SK-N-SH treated with all-trans-retinoic acid at 6 μM for 48 hours (cell line): ENCODE measurements at regions not wholly inside any gene's neighbourhood (a gene's known extent, or its start where the extent isn't known, plus 50 kb on each side); places are given as distances from the start of the nearest gene placed in this dataset.

Experiments used
- ATAC-seq: fragments of 200-7000 bp; cut with Tn5 transposase; 3 replicates; pipeline ENCODE4 v1.9.1; 2020; ENCODE audit warnings: mild to moderate bottlenecking, moderate library complexity
- ARNTL ChIP-seq: fragments of 450-650 bp; formaldehyde crosslinking; IDR thresholded peaks from 2 replicates; pipeline ENCODE4 v1.5.0; 2020; ENCODE audit warnings: low read depth, mild to moderate bottlenecking, moderate library complexity, borderline replicate concordance
- BACH2 ChIP-seq: fragments of 250-450 bp; sonication (Bioruptor Pico); IDR thresholded peaks from 2 replicates; pipeline ENCODE4 v1.9.0; 2021; ENCODE audit warnings: mild to moderate bottlenecking, borderline replicate concordance
- CSDC2 ChIP-seq: fragments of 250-450 bp; sonication (Bioruptor Pico); IDR thresholded peaks from 2 replicates; pipeline ENCODE4 v1.5.0; 2020; ENCODE audit warnings: mild to moderate bottlenecking, moderate library complexity
- ESRRG ChIP-seq: fragments of 250-450 bp; sonication (Bioruptor Pico); IDR thresholded peaks from 2 replicates; pipeline ENCODE4 v1.6.1; 2021; ENCODE audit warnings: mild to moderate bottlenecking
- GLIS3 ChIP-seq: fragments of 250-450 bp; sonication (Bioruptor Pico); IDR thresholded peaks from 2 replicates; pipeline ENCODE4 v1.5.0; 2020; ENCODE audit warnings: mild to moderate bottlenecking, moderate library complexity
- ISL1 ChIP-seq: fragments of 250-450 bp; sonication (Bioruptor Pico); IDR thresholded peaks from 2 replicates; pipeline ENCODE4 v2.1.2; 2022; ENCODE audit warnings: mild to moderate bottlenecking, moderate library complexity
- OSR1 ChIP-seq: fragments of 250-450 bp; sonication (Bioruptor Pico); IDR thresholded peaks from 2 replicates; pipeline ENCODE4 v1.8.0; 2022; ENCODE audit warnings: moderate library complexity, mild to moderate bottlenecking, inconsistent platforms
- PPARA ChIP-seq: fragments of 250-450 bp; sonication (Bioruptor Pico); IDR thresholded peaks from 2 replicates; pipeline ENCODE4 v1.5.0; 2020; ENCODE audit warnings: mild to moderate bottlenecking, borderline replicate concordance
- RARB ChIP-seq: fragments of 250-450 bp; sonication (Bioruptor Pico); IDR thresholded peaks from 2 replicates; pipeline ENCODE4 v1.8.0; 2021; ENCODE audit warnings: mild to moderate bottlenecking, moderate library complexity
- SNAI2 ChIP-seq: fragments of 250-450 bp; sonication (Bioruptor Pico); IDR thresholded peaks from 2 replicates; pipeline ENCODE4 v1.5.0; 2020; ENCODE audit warnings: mild to moderate bottlenecking, moderate library complexity
- TCF4 ChIP-seq: fragments of 250-450 bp; sonication (Bioruptor Pico); IDR thresholded peaks from 2 replicates; pipeline ENCODE4 v1.8.0; 2021; ENCODE audit warnings: mild to moderate bottlenecking, moderate library complexity, borderline replicate concordance
- TOX ChIP-seq: fragments of 250-450 bp; sonication (Bioruptor Pico); IDR thresholded peaks from 2 replicates; pipeline ENCODE4 v1.8.0; 2021; ENCODE audit warnings: mild to moderate bottlenecking, moderate library complexity, borderline replicate concordance
- ZC3H10 ChIP-seq: fragments of 250-450 bp; sonication (Bioruptor Pico); IDR thresholded peaks from 2 replicates; pipeline ENCODE4 v1.5.1; 2021; ENCODE audit warnings: mild to moderate bottlenecking, moderate library complexity
- ZFP3 ChIP-seq: fragments of 250-450 bp; sonication (Bioruptor Pico); IDR thresholded peaks from 2 replicates; pipeline ENCODE4 v1.5.0; 2020; ENCODE audit warnings: mild to moderate bottlenecking, moderate library complexity
- ZFP30 ChIP-seq: fragments of 450-650 bp; formaldehyde crosslinking; IDR thresholded peaks from 2 replicates; pipeline ENCODE4 v1.5.0; 2022; ENCODE audit warnings: mild to moderate bottlenecking, moderate library complexity
- ZNF565 ChIP-seq: fragments of 450-650 bp; formaldehyde crosslinking; conservative IDR thresholded peaks from 2 replicates; pipeline ENCODE4 v1.5.0; 2020; ENCODE audit warnings: low read depth, mild to moderate bottlenecking, moderate library complexity
- ZNF70 ChIP-seq: fragments of 450-650 bp; formaldehyde crosslinking; IDR thresholded peaks from 2 replicates; pipeline ENCODE4 v1.5.0; 2020; ENCODE audit warnings: mild to moderate bottlenecking, moderate library complexity
- ZNF8 ChIP-seq: fragments of 450-650 bp; formaldehyde crosslinking; IDR thresholded peaks from 2 replicates; pipeline ENCODE4 v1.5.0; 2020; ENCODE audit warnings: mild to moderate bottlenecking, moderate library complexity
- TF ChIP-seq, protein P1 (sequence below): fragments of 250-450 bp; sonication (Bioruptor Pico); IDR thresholded peaks from 2 replicates; pipeline ENCODE4 v1.5.1; 2021; ENCODE audit warnings: mild to moderate bottlenecking, moderate library complexity
- TF ChIP-seq, protein P2 (sequence below): fragments of 250-450 bp; sonication (Bioruptor Pico); IDR thresholded peaks from 2 replicates; pipeline ENCODE4 v1.8.0; 2021; ENCODE audit warnings: low read depth, mild to moderate bottlenecking, moderate library complexity, borderline replicate concordance
- TF ChIP-seq, protein P3 (sequence below): fragments of 250-450 bp; sonication (Bioruptor Pico); IDR thresholded peaks from 2 replicates; pipeline ENCODE4 v1.5.1; 2020; ENCODE audit warnings: low read depth, mild to moderate bottlenecking, moderate library complexity
- TF ChIP-seq, protein P4 (sequence below): fragments of 250-450 bp; sonication (Bioruptor Pico); IDR thresholded peaks from 2 replicates; pipeline ENCODE4 v1.8.0; 2020; ENCODE audit warnings: mild to moderate bottlenecking, moderate library complexity, borderline replicate concordance
- TF ChIP-seq, protein P5 (sequence below): fragments of 250-450 bp; sonication (Bioruptor Pico); IDR thresholded peaks from 2 replicates; pipeline ENCODE4 v1.5.0; 2020; ENCODE audit warnings: mild to moderate bottlenecking, moderate library complexity

DNA sequence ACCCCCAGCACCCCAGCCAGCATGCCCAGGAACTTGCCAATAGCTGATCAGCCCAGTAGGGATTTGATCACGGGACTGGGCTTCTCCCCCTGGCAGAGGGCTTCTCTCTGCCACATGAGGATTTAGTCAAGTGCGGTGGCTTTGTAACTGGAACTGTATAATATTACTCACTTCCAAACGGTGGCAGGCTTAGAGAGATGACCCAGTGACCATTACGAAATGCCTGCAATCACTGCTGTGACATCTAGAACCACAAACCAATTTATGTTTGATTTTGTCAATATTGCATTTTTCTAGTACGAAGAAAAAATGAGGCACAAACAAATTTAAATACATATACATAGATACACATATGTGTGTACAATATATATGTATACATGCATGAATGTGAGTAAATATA, 192.1 kb downstream of the ERCC6L2 start:
- TF ChIP-seq TCF4 (no peak), ZNF8 (CRISPR knock-in tag) (no peak), SNAI2 (CRISPR knock-in tag) (no peak), TOX (CRISPR knock-in tag) (no peak), CSDC2 (no peak), ZFP30 (CRISPR knock-in tag) (no peak), ZNF565 (CRISPR knock-in tag) (no peak), PPARA (CRISPR knock-in tag) (no peak), BACH2 (CRISPR knock-in tag) (no peak), ZNF70 (CRISPR knock-in tag) (no peak), RARB (no peak), ZC3H10 (CRISPR knock-in tag) (no peak), ESRRG (no peak), ZFP3 (CRISPR knock-in tag) (no peak)
- TF ChIP-seq, protein P1, sequence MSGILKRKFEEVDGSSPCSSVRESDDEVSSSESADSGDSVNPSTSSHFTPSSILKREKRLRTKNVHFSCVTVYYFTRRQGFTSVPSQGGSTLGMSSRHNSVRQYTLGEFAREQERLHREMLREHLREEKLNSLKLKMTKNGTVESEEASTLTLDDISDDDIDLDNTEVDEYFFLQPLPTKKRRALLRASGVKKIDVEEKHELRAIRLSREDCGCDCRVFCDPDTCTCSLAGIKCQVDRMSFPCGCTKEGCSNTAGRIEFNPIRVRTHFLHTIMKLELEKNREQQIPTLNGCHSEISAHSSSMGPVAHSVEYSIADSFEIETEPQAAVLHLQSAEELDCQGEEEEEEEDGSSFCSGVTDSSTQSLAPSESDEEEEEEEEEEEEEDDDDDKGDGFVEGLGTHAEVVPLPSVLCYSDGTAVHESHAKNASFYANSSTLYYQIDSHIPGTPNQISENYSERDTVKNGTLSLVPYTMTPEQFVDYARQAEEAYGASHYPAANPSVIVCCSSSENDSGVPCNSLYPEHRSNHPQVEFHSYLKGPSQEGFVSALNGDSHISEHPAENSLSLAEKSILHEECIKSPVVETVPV (CRISPR knock-in tag) = no peak
- TF ChIP-seq, protein P2, sequence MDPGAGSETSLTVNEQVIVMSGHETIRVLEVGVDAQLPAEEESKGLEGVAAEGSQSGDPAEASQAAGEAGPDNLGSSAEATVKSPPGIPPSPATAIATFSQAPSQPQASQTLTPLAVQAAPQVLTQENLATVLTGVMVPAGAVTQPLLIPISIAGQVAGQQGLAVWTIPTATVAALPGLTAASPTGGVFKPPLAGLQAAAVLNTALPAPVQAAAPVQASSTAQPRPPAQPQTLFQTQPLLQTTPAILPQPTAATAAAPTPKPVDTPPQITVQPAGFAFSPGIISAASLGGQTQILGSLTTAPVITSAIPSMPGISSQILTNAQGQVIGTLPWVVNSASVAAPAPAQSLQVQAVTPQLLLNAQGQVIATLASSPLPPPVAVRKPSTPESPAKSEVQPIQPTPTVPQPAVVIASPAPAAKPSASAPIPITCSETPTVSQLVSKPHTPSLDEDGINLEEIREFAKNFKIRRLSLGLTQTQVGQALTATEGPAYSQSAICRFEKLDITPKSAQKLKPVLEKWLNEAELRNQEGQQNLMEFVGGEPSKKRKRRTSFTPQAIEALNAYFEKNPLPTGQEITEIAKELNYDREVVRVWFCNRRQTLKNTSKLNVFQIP (CRISPR knock-in tag) = no peak
- TF ChIP-seq, protein P3, sequence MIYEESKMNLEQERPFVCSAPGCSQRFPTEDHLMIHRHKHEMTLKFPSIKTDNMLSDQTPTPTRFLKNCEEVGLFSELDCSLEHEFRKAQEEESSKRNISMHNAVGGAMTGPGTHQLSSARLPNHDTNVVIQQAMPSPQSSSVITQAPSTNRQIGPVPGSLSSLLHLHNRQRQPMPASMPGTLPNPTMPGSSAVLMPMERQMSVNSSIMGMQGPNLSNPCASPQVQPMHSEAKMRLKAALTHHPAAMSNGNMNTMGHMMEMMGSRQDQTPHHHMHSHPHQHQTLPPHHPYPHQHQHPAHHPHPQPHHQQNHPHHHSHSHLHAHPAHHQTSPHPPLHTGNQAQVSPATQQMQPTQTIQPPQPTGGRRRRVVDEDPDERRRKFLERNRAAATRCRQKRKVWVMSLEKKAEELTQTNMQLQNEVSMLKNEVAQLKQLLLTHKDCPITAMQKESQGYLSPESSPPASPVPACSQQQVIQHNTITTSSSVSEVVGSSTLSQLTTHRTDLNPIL (CRISPR knock-in tag) = no peak
- TF ChIP-seq, protein P4, sequence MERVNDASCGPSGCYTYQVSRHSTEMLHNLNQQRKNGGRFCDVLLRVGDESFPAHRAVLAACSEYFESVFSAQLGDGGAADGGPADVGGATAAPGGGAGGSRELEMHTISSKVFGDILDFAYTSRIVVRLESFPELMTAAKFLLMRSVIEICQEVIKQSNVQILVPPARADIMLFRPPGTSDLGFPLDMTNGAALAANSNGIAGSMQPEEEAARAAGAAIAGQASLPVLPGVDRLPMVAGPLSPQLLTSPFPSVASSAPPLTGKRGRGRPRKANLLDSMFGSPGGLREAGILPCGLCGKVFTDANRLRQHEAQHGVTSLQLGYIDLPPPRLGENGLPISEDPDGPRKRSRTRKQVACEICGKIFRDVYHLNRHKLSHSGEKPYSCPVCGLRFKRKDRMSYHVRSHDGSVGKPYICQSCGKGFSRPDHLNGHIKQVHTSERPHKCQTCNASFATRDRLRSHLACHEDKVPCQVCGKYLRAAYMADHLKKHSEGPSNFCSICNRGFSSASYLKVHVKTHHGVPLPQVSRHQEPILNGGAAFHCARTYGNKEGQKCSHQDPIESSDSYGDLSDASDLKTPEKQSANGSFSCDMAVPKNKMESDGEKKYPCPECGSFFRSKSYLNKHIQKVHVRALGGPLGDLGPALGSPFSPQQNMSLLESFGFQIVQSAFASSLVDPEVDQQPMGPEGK (CRISPR knock-in tag) = no peak
- no peak for ATAC-seq

DNA sequence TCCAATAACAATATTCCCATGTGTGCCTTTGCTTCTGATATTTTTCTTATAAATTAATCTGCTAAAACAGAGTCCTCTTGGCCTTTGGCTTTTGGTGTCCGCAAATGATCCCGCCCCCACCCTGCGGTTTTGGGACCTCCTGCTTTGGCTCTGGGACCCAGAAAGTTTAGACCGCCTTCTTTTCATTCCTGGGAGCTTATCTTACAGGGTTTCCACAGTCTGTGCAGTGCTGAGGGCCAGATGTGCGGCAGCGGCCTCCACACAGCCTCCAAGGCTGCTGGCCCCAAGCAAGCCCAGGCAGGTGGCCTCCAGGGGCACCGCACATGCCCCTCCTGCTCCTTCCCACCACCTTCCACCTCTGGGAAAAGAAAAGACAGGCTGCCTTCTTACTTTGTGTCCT, 191.5 kb downstream of the ERCC6L2 start:
- TF ChIP-seq OSR1 (CRISPR knock-in tag) (no peak), CSDC2 (no peak), ARNTL (CRISPR knock-in tag) (no peak), ZNF8 (CRISPR knock-in tag) (no peak), ZNF70 (CRISPR knock-in tag) (no peak), RARB (no peak), SNAI2 (CRISPR knock-in tag) (no peak), GLIS3 (CRISPR knock-in tag) (no peak), TCF4 (no peak), BACH2 (CRISPR knock-in tag) (no peak), ZNF565 (CRISPR knock-in tag) (no peak), ISL1 (CRISPR knock-in tag) (no peak), TOX (CRISPR knock-in tag) (no peak)
- TF ChIP-seq, protein P2 (CRISPR knock-in tag) = no peak
- TF ChIP-seq, protein P4 (CRISPR knock-in tag) = no peak
- TF ChIP-seq, protein P5, sequence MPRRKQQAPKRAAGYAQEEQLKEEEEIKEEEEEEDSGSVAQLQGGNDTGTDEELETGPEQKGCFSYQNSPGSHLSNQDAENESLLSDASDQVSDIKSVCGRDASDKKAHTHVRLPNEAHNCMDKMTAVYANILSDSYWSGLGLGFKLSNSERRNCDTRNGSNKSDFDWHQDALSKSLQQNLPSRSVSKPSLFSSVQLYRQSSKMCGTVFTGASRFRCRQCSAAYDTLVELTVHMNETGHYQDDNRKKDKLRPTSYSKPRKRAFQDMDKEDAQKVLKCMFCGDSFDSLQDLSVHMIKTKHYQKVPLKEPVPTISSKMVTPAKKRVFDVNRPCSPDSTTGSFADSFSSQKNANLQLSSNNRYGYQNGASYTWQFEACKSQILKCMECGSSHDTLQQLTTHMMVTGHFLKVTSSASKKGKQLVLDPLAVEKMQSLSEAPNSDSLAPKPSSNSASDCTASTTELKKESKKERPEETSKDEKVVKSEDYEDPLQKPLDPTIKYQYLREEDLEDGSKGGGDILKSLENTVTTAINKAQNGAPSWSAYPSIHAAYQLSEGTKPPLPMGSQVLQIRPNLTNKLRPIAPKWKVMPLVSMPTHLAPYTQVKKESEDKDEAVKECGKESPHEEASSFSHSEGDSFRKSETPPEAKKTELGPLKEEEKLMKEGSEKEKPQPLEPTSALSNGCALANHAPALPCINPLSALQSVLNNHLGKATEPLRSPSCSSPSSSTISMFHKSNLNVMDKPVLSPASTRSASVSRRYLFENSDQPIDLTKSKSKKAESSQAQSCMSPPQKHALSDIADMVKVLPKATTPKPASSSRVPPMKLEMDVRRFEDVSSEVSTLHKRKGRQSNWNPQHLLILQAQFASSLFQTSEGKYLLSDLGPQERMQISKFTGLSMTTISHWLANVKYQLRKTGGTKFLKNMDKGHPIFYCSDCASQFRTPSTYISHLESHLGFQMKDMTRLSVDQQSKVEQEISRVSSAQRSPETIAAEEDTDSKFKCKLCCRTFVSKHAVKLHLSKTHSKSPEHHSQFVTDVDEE (CRISPR knock-in tag) = no peak
- TF ChIP-seq, protein P3 (CRISPR knock-in tag) = no peak
- no peak for ATAC-seq
